Tibial artery (tissue), 4 donors: ENCODE measurements at regions not wholly inside any gene's neighbourhood (a gene's known extent, or its start where the extent isn't known, plus 50 kb on each side); places are given as distances from the start of the nearest gene placed in this dataset.

Source experiments
- DNase-seq, 2 donors: peaks; one replicate each; pipeline ENCODE4 v3.0.0-alpha.2; 2019
- H3K27ac ChIP-seq, 2 donors: fragments of 200-600 bp; sonication (generic) in 1 of 2; 1 replicate in 1 of 2; 2 replicates in 1 of 2; pipeline ENCODE4 v1.5.1; 2018 to 2019; ENCODE audit warnings: mild to moderate bottlenecking in 1 of 2
- H3K27me3 ChIP-seq, 2 donors: fragments of 200-600 bp; sonication (generic) in 1 of 2; one replicate each; pipeline versions ENCODE4 v1.5.1 to v1.6.0; 2016 to 2019
- H3K36me3 ChIP-seq, 3 donors: fragments of 200-600 bp; sonication (generic) in 2 of 3; one replicate each; pipeline ENCODE4 v1.5.1; 2016 to 2019; ENCODE audit warnings: mild to moderate bottlenecking in 2 of 3
- H3K4me1 ChIP-seq, 4 donors: fragments of 200-600 bp; sonication (generic) in 2 of 4; 1 replicate in 3 of 4; 2 replicates in 1 of 4; pipeline ENCODE4 v1.5.1; 2016 to 2019
- H3K4me3 ChIP-seq, 2 donors: fragments of 200-600 bp; sonication (generic) in 1 of 2; 1 replicate in 1 of 2; 2 replicates in 1 of 2; pipeline ENCODE4 v1.5.1; 2018 to 2019; ENCODE audit warnings: mild to moderate bottlenecking in 2 of 2
- H3K9me3 ChIP-seq, 3 donors: fragments of 200-600 bp; sonication (generic) in 1 of 3; one replicate each; pipeline ENCODE4 v1.5.1; 2016 to 2019
- CTCF ChIP-seq, 2 experiments: fragments of 200-600 bp in 1 of 2; fragments of 450-650 bp in 1 of 2; IDR thresholded peaks; one replicate each; pipeline ENCODE4 v1.5.1; 2017 to 2019; ENCODE audit warnings: antibody characterized with exemption in 2 of 2, mild to moderate bottlenecking in 1 of 2, moderate library complexity in 1 of 2
- intact Hi-C: fragments of 100-400 bp; cut with DNase I; formaldehyde crosslinking; loops from one replicate; pipeline ENCODE4 v1.15.0; 2023; ENCODE audit warnings: low total_unique reads

- Histone ChIP-seq H3K27me3 (no peaks in the 10 kb centered on the region), H3K27ac (no peak overlapping the region), H3K9me3 (no peaks in the 10 kb centered on the region), H3K4me1 (no peaks in the 10 kb centered on the region), H3K36me3 (no peaks in the 10 kb centered on the region), H3K4me3 (no peak overlapping the region)
- TF ChIP-seq CTCF (IDR thresholded peaks at IDR 0.05), result no peak
- intact Hi-C loops, result no loop called here
- no peak for DNase-seq
Observed at GRCh38 chr6:51352506-51353029, 533.9 kb downstream of the TFAP2B start.

- no peaks in the 10 kb centered on the region for H3K4me1 ChIP-seq
- H3K27ac ChIP-seq, result no peak overlapping the region
- intact Hi-C loops, result no loop called here
- no peak overlapping the region for H3K4me3 ChIP-seq
- H3K36me3 ChIP-seq, result no peaks in the 10 kb centered on the region
- no peak for DNase-seq
- TF ChIP-seq CTCF (IDR thresholded peaks at IDR 0.05), result no peak
- no peaks in the 10 kb centered on the region for H3K27me3 ChIP-seq
- H3K9me3 ChIP-seq, result no peaks in the 10 kb centered on the region
Observed at GRCh38 chr6:51360287-51360686, 541.6 kb downstream of the TFAP2B start.

- no peak for DNase-seq
- Histone ChIP-seq H3K27ac (no peak overlapping the region), H3K4me3 (no peak overlapping the region), H3K4me1 (no peaks in the 10 kb centered on the region), H3K9me3 (no peaks in the 10 kb centered on the region), H3K36me3 (no peaks in the 10 kb centered on the region), H3K27me3 (no peaks in the 10 kb centered on the region)
- TF ChIP-seq CTCF (IDR thresholded peaks at IDR 0.05), result no peak
- intact Hi-C loops, result no loop called here
Observed at GRCh38 chr6:51365566-51365965, 546.9 kb downstream of the TFAP2B start.

- no peak for TF ChIP-seq CTCF (IDR thresholded peaks at IDR 0.05)
- Histone ChIP-seq H3K27ac (no peak overlapping the region), H3K4me3 (no peak overlapping the region), H3K36me3 (no peaks in the 10 kb centered on the region), H3K27me3 (no peaks in the 10 kb centered on the region), H3K4me1 (no peaks in the 10 kb centered on the region), H3K9me3 (no peaks in the 10 kb centered on the region)
- no peak for DNase-seq
- intact Hi-C loops, result no loop called here
Observed at GRCh38 chr6:51369485-51369884, 550.8 kb downstream of the TFAP2B start.

GRCh38 chr6:51382847-51383246 lies 564.2 kb downstream of the TFAP2B start:
- no peak for DNase-seq
- intact Hi-C loops, result no loop called here
- Histone ChIP-seq H3K36me3 (no peaks in the 10 kb centered on the region), H3K27me3 (no peaks in the 10 kb centered on the region), H3K4me1 (no peaks in the 10 kb centered on the region), H3K4me3 (no peak overlapping the region), H3K9me3 (no peaks in the 10 kb centered on the region), H3K27ac (no peak overlapping the region)
- no peak for TF ChIP-seq CTCF (IDR thresholded peaks at IDR 0.05)

GRCh38 chr6:51384736-51385135 lies 566.1 kb downstream of the TFAP2B start:
- no peaks in the 10 kb centered on the region for H3K36me3 ChIP-seq
- intact Hi-C loops, result no loop called here
- DNase-seq, result no peak
- no peaks in the 10 kb centered on the region for H3K9me3 ChIP-seq
- no peak overlapping the region for H3K27ac ChIP-seq
- TF ChIP-seq CTCF (IDR thresholded peaks at IDR 0.05), result no peak
- no peak overlapping the region for H3K4me3 ChIP-seq
- no peaks in the 10 kb centered on the region for H3K4me1 ChIP-seq
- H3K27me3 ChIP-seq, result no peaks in the 10 kb centered on the region
